Endothelial cell (in vitro differentiated cells): ENCODE measurements at regions not wholly inside any gene's neighbourhood (a gene's known extent, or its start where the extent isn't known, plus 50 kb on each side); places are given as distances from the start of the nearest gene placed in this dataset.

Experiments
- DNase-seq: peaks from one replicate; pipeline ENCODE4 v3.0.0; 2021; ENCODE audit warnings: low spot score
- H3K27ac Mint-ChIP-seq: one replicate; pipeline ENCODE4 v1.8.0; 2021; ENCODE audit warnings: mixed read lengths, inconsistent platforms; ENCODE audit not compliant: unreplicated experiment
- H3K27me3 Mint-ChIP-seq: one replicate; pipeline ENCODE4 v1.8.0; 2021; ENCODE audit warnings: mild to moderate bottlenecking, moderate library complexity, mixed read lengths, inconsistent platforms; ENCODE audit not compliant: unreplicated experiment
- H3K36me3 Mint-ChIP-seq: one replicate; pipeline ENCODE4 v1.8.0; 2021; ENCODE audit warnings: mild to moderate bottlenecking, low read depth, mixed read lengths, inconsistent platforms; ENCODE audit not compliant: unreplicated experiment
- H3K4me1 Mint-ChIP-seq: one replicate; pipeline ENCODE4 v1.8.0; 2021; ENCODE audit warnings: mild to moderate bottlenecking, mixed read lengths, inconsistent platforms; ENCODE audit not compliant: unreplicated experiment
- H3K4me3 Mint-ChIP-seq: one replicate; pipeline ENCODE4 v1.8.0; 2021; ENCODE audit warnings: mild to moderate bottlenecking, mixed read lengths, inconsistent platforms; ENCODE audit not compliant: unreplicated experiment
- H3K9me3 Mint-ChIP-seq: one replicate; pipeline ENCODE4 v1.8.0; 2021; ENCODE audit warnings: mixed read lengths, inconsistent platforms; ENCODE audit not compliant: unreplicated experiment
- TF ChIP-seq, protein P1 (sequence below): fragments of 200-600 bp; sonication (generic); IDR thresholded peaks from one replicate; pipeline ENCODE4 v1.5.0; 2021; ENCODE audit warnings: antibody characterized with exemption; ENCODE audit not compliant: unreplicated experiment

DNA sequence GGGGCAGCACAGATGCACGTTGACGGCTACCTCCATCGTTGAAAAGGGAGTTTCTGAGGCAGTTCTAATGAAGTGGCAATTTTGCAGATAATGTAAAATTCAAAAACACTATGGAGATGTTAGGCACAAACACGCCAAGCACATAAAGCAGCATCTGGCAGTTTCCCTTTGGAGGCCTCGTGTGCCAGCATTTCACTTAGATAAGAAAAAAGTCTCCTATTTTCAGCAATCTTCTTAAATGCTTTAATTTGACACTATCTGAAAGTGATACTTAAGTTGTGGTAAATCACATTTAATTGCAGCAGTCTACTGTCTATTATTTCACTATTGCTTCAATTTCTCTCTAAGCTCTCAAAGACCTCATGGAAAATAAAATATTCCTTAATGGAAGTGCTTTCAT, 125.3 kb upstream of the PROKR2 start:
- Mint-ChIP-seq H3K4me3 (no peak overlapping the region), H3K27me3 (no peaks in the 10 kb centered on the region), H3K4me1 (no peaks in the 10 kb centered on the region), H3K27ac (no peak overlapping the region), H3K9me3 (no peaks in the 10 kb centered on the region), H3K36me3 (no peaks in the 10 kb centered on the region)
- TF ChIP-seq, protein P1, sequence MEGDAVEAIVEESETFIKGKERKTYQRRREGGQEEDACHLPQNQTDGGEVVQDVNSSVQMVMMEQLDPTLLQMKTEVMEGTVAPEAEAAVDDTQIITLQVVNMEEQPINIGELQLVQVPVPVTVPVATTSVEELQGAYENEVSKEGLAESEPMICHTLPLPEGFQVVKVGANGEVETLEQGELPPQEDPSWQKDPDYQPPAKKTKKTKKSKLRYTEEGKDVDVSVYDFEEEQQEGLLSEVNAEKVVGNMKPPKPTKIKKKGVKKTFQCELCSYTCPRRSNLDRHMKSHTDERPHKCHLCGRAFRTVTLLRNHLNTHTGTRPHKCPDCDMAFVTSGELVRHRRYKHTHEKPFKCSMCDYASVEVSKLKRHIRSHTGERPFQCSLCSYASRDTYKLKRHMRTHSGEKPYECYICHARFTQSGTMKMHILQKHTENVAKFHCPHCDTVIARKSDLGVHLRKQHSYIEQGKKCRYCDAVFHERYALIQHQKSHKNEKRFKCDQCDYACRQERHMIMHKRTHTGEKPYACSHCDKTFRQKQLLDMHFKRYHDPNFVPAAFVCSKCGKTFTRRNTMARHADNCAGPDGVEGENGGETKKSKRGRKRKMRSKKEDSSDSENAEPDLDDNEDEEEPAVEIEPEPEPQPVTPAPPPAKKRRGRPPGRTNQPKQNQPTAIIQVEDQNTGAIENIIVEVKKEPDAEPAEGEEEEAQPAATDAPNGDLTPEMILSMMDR, result no peak
- no peak for DNase-seq

DNA sequence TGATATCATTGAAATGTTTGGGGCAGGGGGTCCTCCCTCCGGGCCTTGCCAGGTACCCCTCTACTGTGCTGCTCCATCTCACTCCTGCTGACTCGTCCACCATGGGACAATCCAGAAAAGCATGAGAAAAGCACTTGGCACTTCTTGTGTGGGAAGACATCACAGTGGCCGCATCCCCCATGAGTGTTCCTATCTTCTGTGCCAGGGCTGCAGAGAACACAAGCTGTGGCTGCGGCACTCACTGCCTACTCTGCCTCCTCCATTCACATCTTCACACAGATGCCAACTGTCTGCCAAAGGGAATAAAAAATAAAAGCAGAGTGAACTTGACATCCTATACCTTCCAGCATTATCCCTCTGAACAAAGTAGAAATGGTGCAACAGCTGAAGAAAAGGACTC, 117.4 kb upstream of the PROKR2 start:
- H3K4me3 Mint-ChIP-seq, result no peak overlapping the region
- H3K36me3 Mint-ChIP-seq, result no peaks in the 10 kb centered on the region
- TF ChIP-seq, protein P1, result no peak
- H3K27ac Mint-ChIP-seq, result no peak overlapping the region
- no peak for DNase-seq
- no peaks in the 10 kb centered on the region for H3K9me3 Mint-ChIP-seq
- no peaks in the 10 kb centered on the region for H3K4me1 Mint-ChIP-seq
- H3K27me3 Mint-ChIP-seq, result peaks cover 2% of the 10 kb centered on the region

DNA sequence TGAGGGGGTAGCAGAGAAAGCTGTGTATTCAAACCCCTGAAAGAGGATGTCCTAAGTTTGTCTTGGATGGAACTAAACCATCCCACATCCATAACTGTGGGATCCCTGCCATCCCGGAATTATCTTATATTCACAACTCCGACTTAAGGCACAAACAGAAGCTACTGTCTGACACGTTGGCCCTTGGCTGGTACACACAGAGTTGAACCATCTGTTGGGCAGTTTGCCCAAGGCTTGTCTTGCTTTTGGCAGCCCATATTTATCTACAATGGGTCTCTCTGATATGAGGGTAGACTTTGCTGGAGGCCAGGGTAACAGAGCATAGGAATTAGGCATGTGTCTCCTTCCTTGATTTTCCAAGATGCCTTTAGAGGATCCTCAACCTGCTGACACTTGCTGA, 116.6 kb upstream of the PROKR2 start:
- no peak overlapping the region for H3K27ac Mint-ChIP-seq
- H3K27me3 Mint-ChIP-seq, result peaks cover 2% of the 10 kb centered on the region
- no peaks in the 10 kb centered on the region for H3K4me1 Mint-ChIP-seq

DNA sequence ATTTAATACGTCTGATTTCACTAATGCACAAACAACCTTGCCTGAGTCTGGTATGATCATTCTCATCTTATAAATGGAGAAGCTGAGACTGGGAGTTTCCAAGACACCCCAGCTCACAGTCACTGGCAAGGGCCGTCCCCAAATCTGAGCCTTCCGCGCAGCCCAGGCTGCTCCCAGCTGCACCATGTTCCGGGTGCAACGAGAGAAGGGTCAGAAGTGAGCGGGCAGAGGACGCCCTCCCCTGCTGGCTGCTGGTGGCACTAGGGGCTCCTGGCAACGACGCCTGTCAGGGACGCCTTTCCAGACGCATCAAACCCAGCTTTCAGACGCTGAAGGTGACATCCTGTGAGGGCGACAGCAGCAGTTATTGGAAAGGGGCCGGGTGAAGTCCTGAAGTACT, 115.3 kb upstream of the PROKR2 start:
- peaks cover 2% of the 10 kb centered on the region for H3K27me3 Mint-ChIP-seq
- no peaks in the 10 kb centered on the region for H3K9me3 Mint-ChIP-seq
- no peaks in the 10 kb centered on the region for H3K36me3 Mint-ChIP-seq
- H3K4me3 Mint-ChIP-seq, result no peak overlapping the region
- TF ChIP-seq, protein P1, result no peak
- H3K4me1 Mint-ChIP-seq, result no peaks in the 10 kb centered on the region
- DNase-seq, result no peak
- no peak overlapping the region for H3K27ac Mint-ChIP-seq

More for the DNA sequence above, 116.6 kb upstream of the PROKR2 start:
- DNase-seq, result no peak
- no peaks in the 10 kb centered on the region for H3K36me3 Mint-ChIP-seq
- H3K9me3 Mint-ChIP-seq, result no peaks in the 10 kb centered on the region
- TF ChIP-seq, protein P1, result no peak
- H3K4me3 Mint-ChIP-seq, result no peak overlapping the region

DNA sequence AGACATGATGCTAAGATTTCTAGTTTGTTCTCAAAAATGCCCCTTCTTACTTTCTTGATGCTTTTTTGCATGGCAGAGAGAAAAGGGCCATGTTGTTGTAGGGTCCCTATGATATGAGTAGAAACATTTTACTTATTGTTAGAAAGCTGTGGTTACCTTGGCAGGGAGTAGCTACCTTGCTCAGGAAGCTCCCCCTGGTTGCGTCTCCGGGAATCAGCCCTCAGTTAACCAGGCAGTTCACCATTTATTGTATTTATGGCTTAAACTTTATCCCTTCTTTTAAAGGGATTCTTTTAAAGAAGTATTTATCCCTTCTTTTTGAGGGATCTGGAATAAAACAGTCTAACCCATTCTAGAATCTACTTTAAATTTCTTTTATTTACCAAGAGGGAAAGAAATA, 113.9 kb upstream of the PROKR2 start:
- H3K4me3 Mint-ChIP-seq, result no peak overlapping the region
- DNase-seq, result no peak
- peaks cover 2% of the 10 kb centered on the region for H3K27me3 Mint-ChIP-seq
- H3K9me3 Mint-ChIP-seq, result no peaks in the 10 kb centered on the region
- no peaks in the 10 kb centered on the region for H3K4me1 Mint-ChIP-seq
- H3K36me3 Mint-ChIP-seq, result no peaks in the 10 kb centered on the region
- TF ChIP-seq, protein P1, result no peak
- no peak overlapping the region for H3K27ac Mint-ChIP-seq
